Fibroblast of lung (primary cell): ENCODE measurements at regions not wholly inside any gene's neighbourhood (a gene's known extent, or its start where the extent isn't known, plus 50 kb on each side); places are given as distances from the start of the nearest gene placed in this dataset.

Experiments
- CTCF ChIP-seq, 2 donors: IDR thresholded peaks in 1 of 2; conservative IDR thresholded peaks in 1 of 2; 1 replicate in 1 of 2; 2 replicates in 1 of 2; pipeline ENCODE4 v1.5.1; 2011 to 2012; ENCODE audit warnings: low read length in 2 of 2, control low read depth in 1 of 2, inconsistent platforms in 1 of 2, low read depth in 1 of 2, mild to moderate bottlenecking in 1 of 2
- EZH2 ChIP-seq: IDR thresholded peaks from 2 replicates; pipeline ENCODE4 v1.5.1; 2012; ENCODE audit warnings: low read length, control low read depth, mild to moderate bottlenecking; ENCODE audit errors: missing control alignments

GRCh38 chr22:47933891-47934290 lies 1171.4 kb downstream of the TBC1D22A start:
- TF ChIP-seq CTCF (conservative IDR thresholded peaks at IDR 0.05 in 1 of 2, IDR thresholded peaks at IDR 0.05 in 1 of 2; ENCODE audit: low read depth in 1 of 2, low read length in 2 of 2) (no peak), EZH2 (no peak)
